ENCODE measurements at regions not wholly inside any gene's neighbourhood (a gene's known extent, or its start where the extent isn't known, plus 50 kb on each side); places are given as distances from the start of the nearest gene placed in this dataset.

GRCh38 chr2:242015108-242016065 is 145.9 kb downstream of the RTP5 start:
- no peak for TF ChIP-seq CTCF (IDR thresholded peaks at IDR 0.05)
- TF ChIP-seq EP300 (IDR thresholded peaks at IDR 0.05) = no peak
- TF ChIP-seq POLR2A (IDR thresholded peaks at IDR 0.05) = no peak
